HK-2 (cell line): ENCODE measurements at regions not wholly inside any gene's neighbourhood (a gene's known extent, or its start where the extent isn't known, plus 50 kb on each side); places are given as distances from the start of the nearest gene placed in this dataset.
"Not testable (repeated sequence)": the region's sequence is repeated elsewhere in the genome, so short reads cannot be mapped to it uniquely, and the experiment has no call there.

Source experiments
- DNase-seq: peaks from one replicate; pipeline ENCODE4 v3.0.0-alpha.2; 2018; ENCODE audit not compliant: unreplicated experiment

GRCh38 chr4:37771771-37772170 is 54.7 kb upstream of the PGM2 start:
- no peak for DNase-seq

GRCh38 chr4:37770016-37770415 is 56.5 kb upstream of the PGM2 start:
- no peak for DNase-seq

- no peak for DNase-seq
Measured at GRCh38 chr4:37769391-37769989, 57.0 kb upstream of the PGM2 start.

- peak; percentile 24 for DNase-seq
Measured at GRCh38 chr4:37767546-37767945, 58.9 kb upstream of the PGM2 start.

GRCh38 chr4:37767019-37767418 is 59.5 kb upstream of the PGM2 start:
- no peak for DNase-seq

- DNase-seq: no peak
Measured at GRCh38 chr4:37765741-37766140, 60.7 kb upstream of the PGM2 start.

GRCh38 chr4:37763831-37764230 is 62.7 kb upstream of the PGM2 start:
- no peak for DNase-seq

GRCh38 chr4:37762991-37763368 is 63.5 kb upstream of the PGM2 start:
- DNase-seq: no peak

GRCh38 chr4:37762294-37762990 is 64.0 kb upstream of the PGM2 start:
- no peak for DNase-seq

GRCh38 chr4:37760840-37761239 is 65.6 kb upstream of the PGM2 start:
- no peak for DNase-seq

GRCh38 chr4:37759833-37760232 is 66.7 kb upstream of the PGM2 start:
- DNase-seq: no peak

- no peak for DNase-seq
Measured at GRCh38 chr4:37758226-37758625, 68.3 kb upstream of the PGM2 start.

- no peak for DNase-seq
Measured at GRCh38 chr4:37757761-37758160, 68.7 kb upstream of the PGM2 start.

- DNase-seq: no peak
Measured at GRCh38 chr4:37757121-37757520, 69.4 kb upstream of the PGM2 start.

GRCh38 chr4:37754410-37755185 is 68.4 kb upstream of the RELL1 start:
- no peak for DNase-seq

GRCh38 chr4:37749398-37749988 is 63.3 kb upstream of the RELL1 start:
- no peak for DNase-seq

GRCh38 chr4:37748485-37748884 is 62.3 kb upstream of the RELL1 start:
- DNase-seq: no peak

GRCh38 chr4:37747772-37748330 is 61.7 kb upstream of the RELL1 start:
- no peak for DNase-seq

- not testable (repeated sequence) for DNase-seq
Measured at GRCh38 chr4:37746852-37747251, 60.7 kb upstream of the RELL1 start.

- DNase-seq: no peak
Measured at GRCh38 chr4:37745946-37746345, 59.8 kb upstream of the RELL1 start.

GRCh38 chr4:37742149-37742548 is 56.0 kb upstream of the RELL1 start:
- no peak for DNase-seq

GRCh38 chr4:37741564-37741963 is 55.4 kb upstream of the RELL1 start:
- no peak for DNase-seq
